Ascending aorta (tissue), 2 donors: ENCODE measurements at regions not wholly inside any gene's neighbourhood (a gene's known extent, or its start where the extent isn't known, plus 50 kb on each side); places are given as distances from the start of the nearest gene placed in this dataset.

Source experiments
- DNase-seq, 2 donors: peaks; one replicate each; pipeline ENCODE4 v3.0.0-alpha.2; 2019; ENCODE audit warnings: low spot score in 2 of 2
- H3K27ac ChIP-seq, 2 donors: fragments of 200-600 bp; sonication (generic); one replicate each; pipeline ENCODE4 v1.5.1; 2016 to 2017; ENCODE audit warnings: mild to moderate bottlenecking in 1 of 2
- H3K27me3 ChIP-seq: fragments of 200-600 bp; sonication (generic); one replicate; pipeline ENCODE4 v1.5.1; 2017
- H3K36me3 ChIP-seq, 2 donors: fragments of 200-600 bp; sonication (generic); one replicate each; pipeline ENCODE4 v1.5.1; 2016
- H3K4me1 ChIP-seq, 2 donors: fragments of 200-600 bp; sonication (generic); one replicate each; pipeline ENCODE4 v1.5.1; 2016 to 2017; ENCODE audit warnings: mild to moderate bottlenecking in 1 of 2
- H3K4me3 ChIP-seq, 2 donors: fragments of 200-600 bp; sonication (generic); one replicate each; pipeline ENCODE4 v1.5.1; 2016 to 2017; ENCODE audit warnings: mild to moderate bottlenecking in 1 of 2
- H3K9me3 ChIP-seq, 2 donors: fragments of 200-600 bp; sonication (generic); one replicate each; pipeline ENCODE4 v1.5.1; 2016
- intact Hi-C: fragments of 100-400 bp; cut with DNase I; formaldehyde crosslinking; loops from one replicate; pipeline ENCODE4 v1.15.1; 2023
- TF ChIP-seq, protein P1 (sequence below), 3 experiments: fragments of 200-600 bp in 2 of 3; fragments of 450-650 bp in 1 of 3; sonication (generic) in 2 of 3; IDR thresholded peaks; one replicate each; pipeline ENCODE4 v1.5.1; 2016 to 2019; ENCODE audit warnings: antibody characterized with exemption in 3 of 3, mild to moderate bottlenecking in 1 of 3, moderate library complexity in 1 of 3

DNA sequence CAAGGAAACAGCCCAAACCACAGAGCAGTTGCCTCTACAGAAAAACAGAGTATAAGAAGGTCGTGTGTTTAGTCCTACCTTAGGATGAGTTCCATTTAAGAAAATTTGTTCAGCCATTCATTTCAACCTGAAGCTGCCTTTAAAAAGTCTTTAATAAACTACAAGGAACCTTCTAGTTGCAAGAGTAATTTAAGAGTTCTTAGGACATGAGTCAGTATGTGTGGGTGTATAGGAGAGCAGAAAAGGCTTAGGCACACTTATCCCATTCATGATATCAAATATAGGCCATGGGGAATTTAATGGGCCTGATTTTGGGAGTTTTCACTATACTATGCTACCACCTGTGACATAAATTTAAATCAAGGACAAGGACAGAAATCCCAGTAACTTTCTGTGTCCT lies 496.8 kb downstream of the TFEC start:
- Histone ChIP-seq H3K27me3 (no peaks in the 10 kb centered on the region), H3K9me3 (no peaks in the 10 kb centered on the region), H3K4me1 (no peaks in the 10 kb centered on the region), H3K27ac (no peak overlapping the region), H3K4me3 (no peak overlapping the region), H3K36me3 (no peaks in the 10 kb centered on the region)
- DNase-seq = no peak
- intact Hi-C loops = no loop called here
- TF ChIP-seq, protein P1, sequence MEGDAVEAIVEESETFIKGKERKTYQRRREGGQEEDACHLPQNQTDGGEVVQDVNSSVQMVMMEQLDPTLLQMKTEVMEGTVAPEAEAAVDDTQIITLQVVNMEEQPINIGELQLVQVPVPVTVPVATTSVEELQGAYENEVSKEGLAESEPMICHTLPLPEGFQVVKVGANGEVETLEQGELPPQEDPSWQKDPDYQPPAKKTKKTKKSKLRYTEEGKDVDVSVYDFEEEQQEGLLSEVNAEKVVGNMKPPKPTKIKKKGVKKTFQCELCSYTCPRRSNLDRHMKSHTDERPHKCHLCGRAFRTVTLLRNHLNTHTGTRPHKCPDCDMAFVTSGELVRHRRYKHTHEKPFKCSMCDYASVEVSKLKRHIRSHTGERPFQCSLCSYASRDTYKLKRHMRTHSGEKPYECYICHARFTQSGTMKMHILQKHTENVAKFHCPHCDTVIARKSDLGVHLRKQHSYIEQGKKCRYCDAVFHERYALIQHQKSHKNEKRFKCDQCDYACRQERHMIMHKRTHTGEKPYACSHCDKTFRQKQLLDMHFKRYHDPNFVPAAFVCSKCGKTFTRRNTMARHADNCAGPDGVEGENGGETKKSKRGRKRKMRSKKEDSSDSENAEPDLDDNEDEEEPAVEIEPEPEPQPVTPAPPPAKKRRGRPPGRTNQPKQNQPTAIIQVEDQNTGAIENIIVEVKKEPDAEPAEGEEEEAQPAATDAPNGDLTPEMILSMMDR (IDR thresholded peaks at IDR 0.05) = no peak

DNA sequence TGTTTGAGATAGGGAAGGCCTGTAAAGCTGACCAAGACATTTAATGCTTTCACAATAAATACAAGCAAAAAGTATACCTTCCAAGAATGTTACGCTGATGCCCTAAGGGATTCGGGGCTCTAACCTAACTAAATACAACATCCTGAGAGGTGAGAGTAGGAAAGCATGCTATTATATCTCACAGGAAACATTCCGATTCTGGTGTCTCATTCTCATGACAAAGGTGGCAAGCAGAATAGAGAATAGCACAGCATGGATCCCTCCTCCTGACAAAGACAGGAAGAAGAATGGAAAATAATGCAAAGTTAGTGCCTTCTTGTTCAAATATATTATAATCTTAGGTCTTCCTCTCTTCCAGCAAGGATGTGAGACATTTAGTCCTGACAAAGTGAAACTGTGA lies 504.3 kb downstream of the TFEC start:
- intact Hi-C loops = no loop called here
- TF ChIP-seq, protein P1 (IDR thresholded peaks at IDR 0.05) = no peak
- Histone ChIP-seq H3K4me3 (no peak overlapping the region), H3K36me3 (no peaks in the 10 kb centered on the region), H3K4me1 (no peaks in the 10 kb centered on the region), H3K9me3 (peaks cover 0 to 9% of the 10 kb centered on the region in 2 donors), H3K27me3 (no peaks in the 10 kb centered on the region), H3K27ac (no peak overlapping the region)
- DNase-seq = no peak

DNA sequence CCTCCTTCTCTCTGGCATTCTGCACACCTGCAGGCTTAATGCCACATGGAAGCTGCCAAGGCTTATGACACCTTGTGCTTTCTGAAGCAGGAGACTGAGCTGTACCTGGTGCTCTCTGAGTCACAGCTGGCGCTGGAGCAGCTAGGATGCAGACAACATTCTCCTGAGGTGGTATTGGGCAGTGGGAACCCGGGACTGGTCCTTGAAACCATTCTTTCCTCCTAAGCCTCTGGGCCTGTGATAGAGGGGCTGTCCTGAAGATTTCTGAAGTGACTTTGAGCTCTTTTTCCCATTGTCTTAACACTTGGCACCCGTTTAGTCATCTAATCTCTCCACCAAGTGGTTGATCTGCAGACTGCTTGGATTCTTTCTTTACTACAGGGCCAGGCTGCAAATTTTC lies 508.4 kb downstream of the TFEC start:
- H3K4me1 ChIP-seq = no peaks in the 10 kb centered on the region
- H3K9me3 ChIP-seq = peaks cover 0 to 9% of the 10 kb centered on the region in 2 donors
- no peak overlapping the region for H3K27ac ChIP-seq
- TF ChIP-seq, protein P1 (IDR thresholded peaks at IDR 0.05) = no peak
- no peak overlapping the region for H3K4me3 ChIP-seq
- H3K36me3 ChIP-seq = no peaks in the 10 kb centered on the region
- DNase-seq = no peak
- H3K27me3 ChIP-seq = no peaks in the 10 kb centered on the region
- intact Hi-C loops = no loop called here

DNA sequence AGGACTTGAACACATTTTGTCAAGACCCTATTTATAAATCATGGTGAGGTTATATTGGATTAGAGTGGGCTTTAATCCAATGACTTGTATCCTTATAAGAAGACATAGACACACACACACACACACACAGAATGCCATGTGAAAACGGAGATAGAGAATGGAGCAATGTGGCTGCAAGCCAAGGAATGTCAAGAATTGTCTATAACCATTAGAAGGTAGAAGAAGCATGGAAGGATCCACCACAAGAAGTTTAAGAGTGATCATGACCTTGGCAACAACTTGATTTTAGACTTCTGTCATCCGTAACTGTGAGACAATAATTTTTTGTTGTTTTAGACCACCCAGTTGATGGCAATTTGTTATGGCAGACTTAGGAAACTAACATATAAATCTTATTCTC lies 514.2 kb downstream of the TFEC start:
- H3K27ac ChIP-seq = no peak overlapping the region
- intact Hi-C loops = no loop called here
- no peak for DNase-seq
- H3K27me3 ChIP-seq = no peaks in the 10 kb centered on the region
- H3K36me3 ChIP-seq = no peaks in the 10 kb centered on the region
- no peaks in the 10 kb centered on the region for H3K9me3 ChIP-seq
- no peaks in the 10 kb centered on the region for H3K4me1 ChIP-seq
- TF ChIP-seq, protein P1 (IDR thresholded peaks at IDR 0.05) = no peak
- H3K4me3 ChIP-seq = no peak overlapping the region

DNA sequence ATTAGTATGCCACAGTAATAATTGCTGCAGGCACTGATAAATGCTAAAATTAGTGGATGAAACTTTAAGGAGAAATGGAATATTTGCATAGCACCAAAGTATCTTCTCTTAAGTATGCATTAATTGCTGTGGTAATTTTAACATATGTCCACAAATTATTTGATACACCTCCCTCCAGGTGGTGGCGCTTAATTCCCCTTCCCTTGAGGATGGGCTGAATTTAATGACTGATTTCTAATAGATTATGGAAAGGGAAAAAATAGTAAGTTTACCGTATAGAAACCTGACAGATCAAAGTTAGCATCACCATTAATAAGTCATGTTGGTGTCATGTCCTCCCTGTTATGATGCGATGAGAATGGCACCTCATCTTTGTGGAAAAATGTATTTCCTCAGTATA lies 519.2 kb downstream of the TFEC start:
- Histone ChIP-seq H3K27me3 (no peaks in the 10 kb centered on the region), H3K27ac (no peak overlapping the region), H3K4me1 (no peaks in the 10 kb centered on the region), H3K4me3 (no peak overlapping the region), H3K36me3 (no peaks in the 10 kb centered on the region), H3K9me3 (no peaks in the 10 kb centered on the region)
- intact Hi-C loops = no loop called here
- no peak for DNase-seq
- TF ChIP-seq, protein P1 (IDR thresholded peaks at IDR 0.05) = no peak

DNA sequence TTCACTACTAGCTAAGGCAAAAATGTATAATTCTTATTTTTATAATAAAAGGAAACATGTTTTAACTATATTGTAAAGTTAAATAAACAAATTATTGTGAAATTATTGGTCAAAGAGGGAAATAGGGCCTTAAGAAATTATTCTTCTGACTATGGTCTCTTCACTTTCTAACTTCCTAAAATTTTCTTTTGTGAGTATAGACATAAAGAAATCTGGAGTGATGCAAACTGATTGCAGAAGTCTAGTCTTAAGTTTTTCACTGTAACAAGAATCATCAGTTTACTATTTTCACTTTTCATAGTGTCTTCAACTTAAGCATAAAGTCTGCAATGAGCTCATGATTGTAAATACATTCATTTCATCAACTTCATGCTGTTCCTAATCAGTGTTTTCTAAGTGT lies 525.4 kb downstream of the TFEC start:
- DNase-seq = no peak
- TF ChIP-seq, protein P1 (IDR thresholded peaks at IDR 0.05) = no peak
- Histone ChIP-seq H3K27me3 (no peaks in the 10 kb centered on the region), H3K36me3 (no peaks in the 10 kb centered on the region), H3K4me1 (no peaks in the 10 kb centered on the region), H3K9me3 (no peaks in the 10 kb centered on the region), H3K27ac (no peak overlapping the region), H3K4me3 (no peak overlapping the region)
- intact Hi-C loops = no loop called here
